ENCODE measurements at regions not wholly inside any gene's neighbourhood (a gene's known extent, or its start where the extent isn't known, plus 50 kb on each side); places are given as distances from the start of the nearest gene placed in this dataset.

GRCh38 chr2:49515996-49516782 lies 361.9 kb upstream of the FSHR start:
- 55 to 65% methylated on average over 2 of the region's 2 CpGs for WGBS, 2 donors

GRCh38 chr2:49514201-49514600 lies 359.9 kb upstream of the FSHR start:
- intact Hi-C loops (cut with DNase I): no loop called here
- WGBS, 2 donors: 57 to 72% methylated on average over 1 of the region's 1 CpG
- Histone ChIP-seq H3K36me3 (no peaks in the 10 kb centered on the region), H3K9me3 (no peaks in the 10 kb centered on the region), H3K27ac (no peak overlapping the region), H3K27me3 (no peaks in the 10 kb centered on the region), H3K4me1 (no peaks in the 10 kb centered on the region), H3K4me3 (replicated peaks in 1 of 3) (no peak overlapping the region)
- TF ChIP-seq CTCF (IDR thresholded peaks at IDR 0.05) (no peak), POLR2A (IDR thresholded peaks at IDR 0.05) (no peak)
- no peak for DNase-seq

More at GRCh38 chr2:49515996-49516782, 361.9 kb upstream of the FSHR start:
- H3K9me3 ChIP-seq: no peaks in the 10 kb centered on the region
- TF ChIP-seq POLR2A (IDR thresholded peaks at IDR 0.05) (no peak), CTCF (IDR thresholded peaks at IDR 0.05) (no peak)
- H3K27me3 ChIP-seq: no peaks in the 10 kb centered on the region
- H3K4me3 ChIP-seq (replicated peaks in 1 of 3): no peak overlapping the region
- H3K4me1 ChIP-seq: no peaks in the 10 kb centered on the region
- H3K27ac ChIP-seq: no peak overlapping the region
- DNase-seq: no peak
- intact Hi-C loops (cut with DNase I): no loop called here
- H3K36me3 ChIP-seq: no peaks in the 10 kb centered on the region

- Histone ChIP-seq H3K4me1 (no peaks in the 10 kb centered on the region), H3K4me3 (replicated peaks in 1 of 3) (no peak overlapping the region), H3K9me3 (no peaks in the 10 kb centered on the region), H3K27me3 (no peaks in the 10 kb centered on the region), H3K27ac (no peak overlapping the region), H3K36me3 (no peaks in the 10 kb centered on the region)
- no peak for TF ChIP-seq POLR2A (IDR thresholded peaks at IDR 0.05)
- TF ChIP-seq CTCF (IDR thresholded peaks at IDR 0.05): peak in 1 of 6 experiments; percentile 8
- DNase-seq: peak in 1 of 2 donors; percentile 4
- intact Hi-C loops (cut with DNase I): no loop called here
- WGBS, 2 donors: 37 to 41% methylated on average over 4 to 5 of the region's 5 CpGs
Observed at GRCh38 chr2:49490710-49491109, 336.4 kb upstream of the FSHR start.

- Histone ChIP-seq H3K36me3 (no peaks in the 10 kb centered on the region), H3K4me1 (no peaks in the 10 kb centered on the region), H3K9me3 (no peaks in the 10 kb centered on the region), H3K27ac (no peak overlapping the region), H3K27me3 (no peaks in the 10 kb centered on the region), H3K4me3 (replicated peaks in 1 of 3) (no peak overlapping the region)
- TF ChIP-seq CTCF (IDR thresholded peaks at IDR 0.05) (no peak), POLR2A (IDR thresholded peaks at IDR 0.05) (no peak)
- DNase-seq: no peak
- intact Hi-C loops (cut with DNase I): no loop called here
- WGBS, 2 donors: 89 to 90% methylated on average over 1 of the region's 1 CpG
Observed at GRCh38 chr2:49487139-49487538, 332.8 kb upstream of the FSHR start.

- Histone ChIP-seq H3K27ac (no peak overlapping the region), H3K27me3 (no peaks in the 10 kb centered on the region), H3K9me3 (no peaks in the 10 kb centered on the region), H3K4me3 (replicated peaks in 1 of 3) (no peak overlapping the region), H3K4me1 (no peaks in the 10 kb centered on the region), H3K36me3 (no peaks in the 10 kb centered on the region)
- intact Hi-C loops (cut with DNase I): no loop called here
- 77% methylated on average over 1 of the region's 1 CpG for WGBS, 2 donors
- TF ChIP-seq POLR2A (IDR thresholded peaks at IDR 0.05) (no peak), CTCF (IDR thresholded peaks at IDR 0.05) (no peak)
- no peak for DNase-seq
Observed at GRCh38 chr2:49480520-49480919, 326.2 kb upstream of the FSHR start.

Measured in thyroid gland (tissue), 4 donors.